Muscle layer of colon (tissue), 2 donors: ENCODE measurements at regions not wholly inside any gene's neighbourhood (a gene's known extent, or its start where the extent isn't known, plus 50 kb on each side); places are given as distances from the start of the nearest gene placed in this dataset.

Source experiments
- H3K27ac ChIP-seq: one replicate; pipeline ENCODE4 v1.7.0; 2013; ENCODE audit warnings: low read depth, mild to moderate bottlenecking, low read length, moderate library complexity
- H3K27me3 ChIP-seq, 2 donors: one replicate each; pipeline ENCODE4 v1.7.0; 2013; ENCODE audit warnings: low read length in 2 of 2, mild to moderate bottlenecking in 2 of 2; ENCODE audit not compliant: insufficient read depth in 2 of 2, control insufficient read depth in 1 of 2
- H3K36me3 ChIP-seq: one replicate; pipeline ENCODE4 v1.7.0; 2013; ENCODE audit warnings: mild to moderate bottlenecking, low read length; ENCODE audit not compliant: insufficient read depth
- H3K4me1 ChIP-seq: one replicate; pipeline ENCODE4 v1.7.0; 2013; ENCODE audit warnings: mild to moderate bottlenecking, low read length; ENCODE audit not compliant: insufficient read depth
- H3K4me3 ChIP-seq, 2 donors: one replicate each; pipeline ENCODE4 v1.7.0; 2013; ENCODE audit warnings: low read length in 2 of 2, low read depth in 1 of 2, mild to moderate bottlenecking in 1 of 2, moderate library complexity in 1 of 2
- H3K9ac ChIP-seq: one replicate; pipeline ENCODE4 v1.7.0; 2013; ENCODE audit warnings: low read length
- H3K9me3 ChIP-seq: one replicate; pipeline ENCODE4 v1.7.0; 2013; ENCODE audit warnings: mild to moderate bottlenecking, low read length
- donor health status: abdominal sarcoma.
- donor health status: Adenocarcinoma of cecum.

DNA sequence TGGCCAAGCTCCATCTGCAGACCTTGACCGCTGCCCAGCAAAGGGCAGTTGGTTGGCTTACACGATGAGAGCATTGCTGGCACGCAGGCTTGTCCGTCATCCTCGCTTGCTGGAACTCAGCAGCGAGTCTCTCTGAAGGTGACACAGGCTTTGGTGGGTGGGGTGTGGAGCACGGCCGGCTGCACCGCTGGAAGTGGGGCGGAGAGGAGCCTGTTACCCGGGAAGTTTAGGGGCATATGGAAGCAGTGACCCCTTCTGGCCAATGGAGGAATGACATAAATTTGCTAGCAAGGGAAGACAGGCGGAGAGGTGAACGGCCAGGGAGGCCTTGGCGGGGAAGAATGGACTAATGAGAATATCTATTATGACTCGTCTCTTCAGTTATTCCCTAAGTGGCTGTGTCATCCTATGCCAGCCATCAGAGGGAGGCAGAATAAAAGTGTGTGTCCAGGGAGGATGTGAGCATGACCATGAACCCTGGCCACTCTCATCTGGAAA is 65.9 kb upstream of the SDK2 start:
- no peaks in the 10 kb centered on the region for H3K9me3 ChIP-seq
- no peak overlapping the region for H3K4me3 ChIP-seq
- no peaks in the 10 kb centered on the region for H3K36me3 ChIP-seq
- H3K27ac ChIP-seq: no peak overlapping the region
- H3K27me3 ChIP-seq: peaks cover 7 to 13% of the 10 kb centered on the region in 2 donors
- no peaks in the 10 kb centered on the region for H3K4me1 ChIP-seq
- H3K9ac ChIP-seq: no peak overlapping the region

GRCh38 chr17:73711184-73711583 is 66.9 kb upstream of the SDK2 start:
- no peak overlapping the region for H3K9ac ChIP-seq
- H3K9me3 ChIP-seq: no peaks in the 10 kb centered on the region
- H3K27me3 ChIP-seq: peaks cover 7 to 13% of the 10 kb centered on the region in 2 donors
- no peaks in the 10 kb centered on the region for H3K4me1 ChIP-seq
- H3K36me3 ChIP-seq: no peaks in the 10 kb centered on the region
- H3K27ac ChIP-seq: no peak overlapping the region
- H3K4me3 ChIP-seq: no peak overlapping the region

DNA sequence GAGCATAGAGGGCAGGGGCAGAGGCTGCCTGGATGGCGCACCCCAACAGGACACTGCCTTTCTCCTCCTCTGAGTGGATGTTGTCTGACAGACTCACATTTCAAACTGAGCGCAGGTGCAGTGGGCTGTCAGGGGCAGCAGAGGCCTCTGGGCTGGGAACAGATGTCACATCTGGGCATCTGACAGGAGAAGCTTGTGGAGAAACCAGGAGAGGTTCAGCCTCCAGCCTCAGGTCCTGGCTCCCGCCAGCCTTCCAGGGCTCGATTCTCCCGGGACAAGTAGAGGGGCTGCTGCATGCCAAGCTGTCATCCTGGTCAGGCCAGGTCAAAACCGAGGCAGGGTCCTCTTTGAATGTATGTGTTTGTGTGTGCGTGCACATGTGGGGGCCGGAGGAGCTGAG is 67.7 kb upstream of the SDK2 start:
- peaks cover 7 to 13% of the 10 kb centered on the region in 2 donors for H3K27me3 ChIP-seq
- H3K4me1 ChIP-seq: no peaks in the 10 kb centered on the region

GRCh38 chr17:73713136-73713535 is 68.9 kb upstream of the SDK2 start:
- H3K9me3 ChIP-seq: no peaks in the 10 kb centered on the region
- H3K4me3 ChIP-seq: no peak overlapping the region
- no peaks in the 10 kb centered on the region for H3K4me1 ChIP-seq
- no peak overlapping the region for H3K27ac ChIP-seq
- H3K27me3 ChIP-seq: peaks cover 7 to 13% of the 10 kb centered on the region in 2 donors
- no peaks in the 10 kb centered on the region for H3K36me3 ChIP-seq
- no peak overlapping the region for H3K9ac ChIP-seq

More for the DNA sequence above, 67.7 kb upstream of the SDK2 start:
- Histone ChIP-seq H3K36me3 (no peaks in the 10 kb centered on the region), H3K9ac (no peak overlapping the region), H3K4me3 (no peak overlapping the region), H3K27ac (no peak overlapping the region), H3K9me3 (no peaks in the 10 kb centered on the region)

DNA sequence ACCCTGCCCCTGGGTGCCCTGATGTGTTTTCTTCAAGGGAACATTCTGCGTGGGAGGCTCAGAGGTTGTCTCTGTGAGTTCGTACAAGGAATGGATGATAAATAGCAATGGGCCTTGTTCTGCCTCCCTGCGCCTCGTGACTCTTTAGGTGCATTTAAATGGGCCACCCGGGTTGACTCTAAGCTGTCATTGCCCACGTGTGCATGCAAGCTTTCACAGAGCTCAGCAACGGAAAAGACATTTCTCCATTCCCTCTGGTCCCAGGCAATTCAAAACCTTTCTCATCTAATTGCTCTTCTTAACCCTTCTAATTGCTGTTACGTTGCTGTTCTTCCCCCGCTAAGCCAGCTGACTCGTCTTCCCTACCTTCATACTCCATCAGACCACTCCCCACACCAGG is 71.5 kb upstream of the SDK2 start:
- H3K4me1 ChIP-seq: peaks cover 14% of the 10 kb centered on the region
- H3K36me3 ChIP-seq: no peaks in the 10 kb centered on the region
- no peak overlapping the region for H3K27ac ChIP-seq
- no peak overlapping the region for H3K9ac ChIP-seq
- H3K27me3 ChIP-seq: peaks cover 7 to 10% of the 10 kb centered on the region in 2 donors
- no peak overlapping the region for H3K4me3 ChIP-seq
- no peaks in the 10 kb centered on the region for H3K9me3 ChIP-seq

DNA sequence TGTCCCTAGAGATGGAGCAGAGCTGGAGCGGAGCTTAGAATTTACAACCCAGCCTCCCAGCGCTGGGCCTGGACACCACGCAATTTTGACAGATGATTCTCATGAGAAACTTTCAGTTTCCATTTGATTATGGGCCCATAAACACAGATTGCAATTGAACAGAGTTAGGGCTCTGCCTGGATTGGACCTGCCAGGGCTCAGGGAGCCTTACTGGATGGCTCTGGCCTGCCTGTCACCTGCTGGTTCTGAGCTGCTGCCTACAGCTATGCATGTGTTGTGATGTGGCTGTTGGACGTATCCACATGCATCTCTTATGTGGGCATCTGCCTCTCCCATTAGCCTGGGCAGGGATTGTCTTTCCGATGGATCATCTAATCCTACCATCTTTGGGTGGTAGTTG is 73.4 kb upstream of the SDK2 start:
- Histone ChIP-seq H3K9ac (no peak overlapping the region), H3K4me3 (no peak overlapping the region), H3K27ac (no peak overlapping the region), H3K9me3 (no peaks in the 10 kb centered on the region), H3K4me1 (peaks cover 14% of the 10 kb centered on the region), H3K27me3 (peaks cover 0 to 7% of the 10 kb centered on the region in 2 donors), H3K36me3 (no peaks in the 10 kb centered on the region)

- Histone ChIP-seq H3K4me1 (peaks cover 14% of the 10 kb centered on the region), H3K36me3 (no peaks in the 10 kb centered on the region), H3K9ac (no peak overlapping the region), H3K27ac (no peak overlapping the region), H3K9me3 (no peaks in the 10 kb centered on the region), H3K27me3 (peaks cover 0 to 4% of the 10 kb centered on the region in 2 donors), H3K4me3 (no peak overlapping the region)
Measured at GRCh38 chr17:73718362-73718761, 74.1 kb upstream of the SDK2 start.

DNA sequence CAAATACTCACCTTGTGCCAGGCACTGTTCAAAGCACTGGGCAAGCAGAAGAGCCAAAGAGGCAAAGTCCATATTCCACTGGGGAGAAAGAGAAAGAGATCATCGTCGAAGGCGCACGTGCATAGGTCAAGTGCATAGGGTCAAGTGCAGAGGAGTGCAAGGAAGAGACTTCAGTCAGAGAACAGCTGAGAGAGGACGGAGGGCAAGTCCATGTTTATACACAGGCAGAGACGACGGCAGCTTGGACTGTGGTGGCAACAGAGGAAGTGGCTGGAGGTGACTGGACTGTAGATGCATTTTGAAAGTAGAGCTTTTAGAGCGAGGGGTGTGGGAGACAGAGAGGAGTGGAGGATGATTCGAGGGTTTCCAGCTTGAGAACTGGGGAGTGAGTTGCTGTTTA is 74.7 kb upstream of the SDK2 start:
- H3K4me1 ChIP-seq: peaks cover 14% of the 10 kb centered on the region
- no peak overlapping the region for H3K27ac ChIP-seq
- no peak overlapping the region for H3K4me3 ChIP-seq
- H3K36me3 ChIP-seq: no peaks in the 10 kb centered on the region
- no peaks in the 10 kb centered on the region for H3K9me3 ChIP-seq
- H3K9ac ChIP-seq: no peak overlapping the region
- no peaks in the 10 kb centered on the region for H3K27me3 ChIP-seq

DNA sequence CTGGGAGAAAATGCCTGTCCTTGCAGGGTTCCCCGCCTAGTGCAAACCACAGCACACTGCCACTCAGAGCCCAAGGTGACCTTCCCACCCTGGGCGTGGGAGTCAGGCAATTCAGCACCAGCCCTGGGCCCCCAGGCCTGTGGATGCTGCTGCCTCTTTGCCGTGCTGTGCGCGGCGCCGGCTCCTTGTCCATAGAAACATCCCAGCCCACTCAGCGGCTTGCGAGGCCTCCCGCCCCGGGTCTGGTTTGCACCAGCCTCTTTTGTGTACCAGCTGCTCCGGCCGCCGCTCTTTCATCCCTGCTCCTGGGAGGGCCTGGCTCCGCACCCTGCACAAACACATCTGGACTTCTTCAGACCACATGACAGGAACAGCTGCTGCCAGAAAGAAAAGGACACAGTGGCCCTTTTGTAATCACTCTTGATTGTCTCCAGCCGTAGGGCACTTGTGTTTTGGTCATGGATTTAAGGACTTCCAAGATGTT is 75.4 kb upstream of the SDK2 start:
- Histone ChIP-seq H3K9me3 (no peaks in the 10 kb centered on the region), H3K36me3 (no peaks in the 10 kb centered on the region), H3K27ac (no peak overlapping the region), H3K27me3 (no peaks in the 10 kb centered on the region), H3K9ac (no peak overlapping the region), H3K4me3 (no peak overlapping the region), H3K4me1 (peaks cover 14% of the 10 kb centered on the region)

- H3K27ac ChIP-seq: no peak overlapping the region
- H3K27me3 ChIP-seq: no peaks in the 10 kb centered on the region
- H3K36me3 ChIP-seq: no peaks in the 10 kb centered on the region
- no peaks in the 10 kb centered on the region for H3K9me3 ChIP-seq
- no peak overlapping the region for H3K4me3 ChIP-seq
- no peak overlapping the region for H3K9ac ChIP-seq
- H3K4me1 ChIP-seq: peaks cover 14% of the 10 kb centered on the region
Measured at GRCh38 chr17:73720187-73720834, 76.1 kb upstream of the SDK2 start.

GRCh38 chr17:73722165-73722564 is 77.9 kb upstream of the SDK2 start:
- no peak overlapping the region for H3K9ac ChIP-seq
- no peak overlapping the region for H3K27ac ChIP-seq
- H3K9me3 ChIP-seq: no peaks in the 10 kb centered on the region
- H3K36me3 ChIP-seq: no peaks in the 10 kb centered on the region
- H3K4me1 ChIP-seq: peaks cover 14% of the 10 kb centered on the region
- H3K4me3 ChIP-seq: no peak overlapping the region
- no peaks in the 10 kb centered on the region for H3K27me3 ChIP-seq

DNA sequence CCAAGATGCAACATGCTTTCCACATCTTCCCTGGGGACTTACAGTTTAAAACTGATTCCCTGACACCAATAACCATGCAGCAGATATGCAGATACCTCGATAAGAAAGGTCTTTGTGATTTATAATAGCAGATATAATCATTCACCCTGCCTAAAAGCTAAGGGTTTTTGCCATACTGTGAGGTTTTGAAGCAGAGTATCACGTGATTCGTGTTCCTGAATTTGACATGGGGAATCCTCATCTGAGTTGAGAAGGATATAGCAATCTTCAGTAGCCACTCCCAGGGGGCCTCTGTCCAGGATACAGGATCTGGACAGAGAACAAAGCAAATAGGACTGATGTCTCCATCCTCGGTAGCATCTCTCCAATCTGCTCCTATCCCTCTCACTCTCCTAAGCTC is 79.1 kb upstream of the SDK2 start:
- Histone ChIP-seq H3K9ac (no peak overlapping the region), H3K4me3 (no peak overlapping the region), H3K4me1 (peaks cover 14% of the 10 kb centered on the region), H3K27ac (no peak overlapping the region), H3K27me3 (no peaks in the 10 kb centered on the region), H3K36me3 (no peaks in the 10 kb centered on the region), H3K9me3 (no peaks in the 10 kb centered on the region)
